ENCODE measurements at regions not wholly inside any gene's neighbourhood (a gene's known extent, or its start where the extent isn't known, plus 50 kb on each side); places are given as distances from the start of the nearest gene placed in this dataset.

GRCh38 chr17:45686250-45686649 is 97.9 kb upstream of the CRHR1 start:
- no peak overlapping the region for H4K8ac ChIP-seq (ENCODE audit: low read depth, low read length)
- DNase-seq (ENCODE audit: low spot score): no peak
- no CpG with 5 or more reads among the region's 4 CpGs for WGBS, 2 donors (ENCODE audit: extremely low coverage in 2 of 2, insufficient read length in 2 of 2, insufficient replicate concordance in 1 of 2)
- H3K9me3 ChIP-seq (replicated peaks in 1 of 2; ENCODE audit: control insufficient read depth in 2 of 2, insufficient read depth in 1 of 2, low read depth in 1 of 2, low read length in 2 of 2): no peaks in the 10 kb centered on the region
- no peak overlapping the region for H3K14ac ChIP-seq (ENCODE audit: low read length)
- H3K4me1 ChIP-seq (ENCODE audit: control insufficient read depth in 2 of 2, insufficient read depth in 1 of 2, low read depth in 1 of 2, low read length in 2 of 2): peaks cover 0 to 9% of the 10 kb centered on the region in 2 donors
- H3K79me1 ChIP-seq (ENCODE audit: low read depth, low read length): no peaks in the 10 kb centered on the region
- no peak overlapping the region for H2BK15ac ChIP-seq (ENCODE audit: low read length)
- no peak overlapping the region for H3K18ac ChIP-seq (ENCODE audit: low read length)
- H2AFZ ChIP-seq (ENCODE audit: low read length): no peak overlapping the region
- no peak overlapping the region for H2AK5ac ChIP-seq (ENCODE audit: low read depth, low read length)
- no peak overlapping the region for H2BK120ac ChIP-seq (ENCODE audit: low read depth, low read length)
- no peak overlapping the region for H3K4me3 ChIP-seq (ENCODE audit: low read length in 2 of 2)
- H3K36me3 ChIP-seq (replicated peaks in 1 of 2; ENCODE audit: control insufficient read depth in 2 of 2, insufficient read depth in 2 of 2, low read length in 2 of 2): no peaks in the 10 kb centered on the region
- no peak overlapping the region for H3K27ac ChIP-seq (replicated peaks; ENCODE audit: low read length)
- no peak overlapping the region for H4K91ac ChIP-seq (ENCODE audit: low read depth, low read length, poor library complexity)
- H3K4ac ChIP-seq (ENCODE audit: low read length): no peak overlapping the region
- no peak overlapping the region for H3K9ac ChIP-seq (ENCODE audit: low read depth, low read length, poor library complexity)
- no peak overlapping the region for H2BK12ac ChIP-seq (ENCODE audit: low read length)
- no peak overlapping the region for H3K4me2 ChIP-seq (ENCODE audit: insufficient read depth, low read length, poor library complexity, severe bottlenecking)
- peaks cover 0 to 28% (median 0%) of the 10 kb centered on the region in 3 experiments for H3K27me3 ChIP-seq (ENCODE audit: control insufficient read depth in 3 of 3, insufficient read depth in 3 of 3, low read depth in 1 of 3, low read length in 3 of 3)
- H3K23ac ChIP-seq (ENCODE audit: low read depth, low read length, poor library complexity): no peak overlapping the region
- H2BK5ac ChIP-seq (ENCODE audit: low read length): no peak overlapping the region

GRCh38 chr17:45687594-45687993 is 96.5 kb upstream of the CRHR1 start:
- Histone ChIP-seq H4K8ac (ENCODE audit: low read depth, low read length) (no peak overlapping the region), H3K4me3 (ENCODE audit: low read length in 2 of 2) (no peak overlapping the region), H2AK5ac (ENCODE audit: low read depth, low read length) (no peak overlapping the region), H3K23ac (ENCODE audit: low read depth, low read length, poor library complexity) (no peak overlapping the region), H3K4me2 (ENCODE audit: insufficient read depth, low read length, poor library complexity, severe bottlenecking) (no peak overlapping the region), H2BK5ac (ENCODE audit: low read length) (no peak overlapping the region), H2AFZ (ENCODE audit: low read length) (no peak overlapping the region), H3K79me1 (ENCODE audit: low read depth, low read length) (no peaks in the 10 kb centered on the region), H3K36me3 (replicated peaks in 1 of 2; ENCODE audit: control insufficient read depth in 2 of 2, insufficient read depth in 2 of 2, low read length in 2 of 2) (no peaks in the 10 kb centered on the region), H3K18ac (ENCODE audit: low read length) (no peak overlapping the region), H3K27ac (replicated peaks; ENCODE audit: low read length) (no peak overlapping the region), H2BK15ac (ENCODE audit: low read length) (no peak overlapping the region), H4K91ac (ENCODE audit: low read depth, low read length, poor library complexity) (no peak overlapping the region), H3K27me3 (ENCODE audit: control insufficient read depth in 3 of 3, insufficient read depth in 3 of 3, low read depth in 1 of 3, low read length in 3 of 3) (peaks cover 0 to 34% (median 0%) of the 10 kb centered on the region in 3 experiments), H3K14ac (ENCODE audit: low read length) (no peak overlapping the region), H3K4ac (ENCODE audit: low read length) (no peak overlapping the region), H2BK120ac (ENCODE audit: low read depth, low read length) (no peak overlapping the region), H3K9ac (ENCODE audit: low read depth, low read length, poor library complexity) (no peak overlapping the region), H3K9me3 (replicated peaks in 1 of 2; ENCODE audit: control insufficient read depth in 2 of 2, insufficient read depth in 1 of 2, low read depth in 1 of 2, low read length in 2 of 2) (no peaks in the 10 kb centered on the region), H3K4me1 (ENCODE audit: control insufficient read depth in 2 of 2, insufficient read depth in 1 of 2, low read depth in 1 of 2, low read length in 2 of 2) (peaks cover 0 to 7% of the 10 kb centered on the region in 2 donors), H2BK12ac (ENCODE audit: low read length) (no peak overlapping the region)
- WGBS, 2 donors (ENCODE audit: extremely low coverage in 2 of 2, insufficient read length in 2 of 2, insufficient replicate concordance in 1 of 2): no CpG with 5 or more reads among the region's 2 CpGs
- no peak for DNase-seq (ENCODE audit: low spot score)

- Histone ChIP-seq H3K4me3 (ENCODE audit: low read length in 2 of 2) (no peak overlapping the region), H2AFZ (ENCODE audit: low read length) (no peak overlapping the region), H3K4me2 (ENCODE audit: insufficient read depth, low read length, poor library complexity, severe bottlenecking) (no peak overlapping the region), H2BK5ac (ENCODE audit: low read length) (no peak overlapping the region), H2BK120ac (ENCODE audit: low read depth, low read length) (no peak overlapping the region), H3K79me1 (ENCODE audit: low read depth, low read length) (no peaks in the 10 kb centered on the region), H3K4ac (ENCODE audit: low read length) (no peak overlapping the region), H3K9me3 (replicated peaks in 1 of 2; ENCODE audit: control insufficient read depth in 2 of 2, insufficient read depth in 1 of 2, low read depth in 1 of 2, low read length in 2 of 2) (no peaks in the 10 kb centered on the region), H3K4me1 (ENCODE audit: control insufficient read depth in 2 of 2, insufficient read depth in 1 of 2, low read depth in 1 of 2, low read length in 2 of 2) (peaks cover 0 to 7% of the 10 kb centered on the region in 2 donors), H3K18ac (ENCODE audit: low read length) (no peak overlapping the region), H3K27ac (replicated peaks; ENCODE audit: low read length) (no peak overlapping the region), H3K27me3 (ENCODE audit: control insufficient read depth in 3 of 3, insufficient read depth in 3 of 3, low read depth in 1 of 3, low read length in 3 of 3) (peaks cover 0 to 34% (median 0%) of the 10 kb centered on the region in 3 experiments), H2BK12ac (ENCODE audit: low read length) (no peak overlapping the region), H4K91ac (ENCODE audit: low read depth, low read length, poor library complexity) (peak overlapping the region; percentile 38), H2AK5ac (ENCODE audit: low read depth, low read length) (no peak overlapping the region), H4K8ac (ENCODE audit: low read depth, low read length) (no peak overlapping the region), H3K9ac (ENCODE audit: low read depth, low read length, poor library complexity) (no peak overlapping the region), H3K14ac (ENCODE audit: low read length) (no peak overlapping the region), H2BK15ac (ENCODE audit: low read length) (no peak overlapping the region), H3K36me3 (replicated peaks in 1 of 2; ENCODE audit: control insufficient read depth in 2 of 2, insufficient read depth in 2 of 2, low read length in 2 of 2) (no peaks in the 10 kb centered on the region), H3K23ac (ENCODE audit: low read depth, low read length, poor library complexity) (no peak overlapping the region)
- no peak for DNase-seq (ENCODE audit: low spot score)
- no CpG with 5 or more reads among the region's 10 CpGs for WGBS, 2 donors (ENCODE audit: extremely low coverage in 2 of 2, insufficient read length in 2 of 2, insufficient replicate concordance in 1 of 2)
Measured at GRCh38 chr17:45688353-45688752, 95.8 kb upstream of the CRHR1 start.

GRCh38 chr17:45688820-45689219 is 95.3 kb upstream of the CRHR1 start:
- no peaks in the 10 kb centered on the region for H3K36me3 ChIP-seq (replicated peaks in 1 of 2; ENCODE audit: control insufficient read depth in 2 of 2, insufficient read depth in 2 of 2, low read length in 2 of 2)
- no peak overlapping the region for H3K4me3 ChIP-seq (ENCODE audit: low read length in 2 of 2)
- no peak overlapping the region for H2BK5ac ChIP-seq (ENCODE audit: low read length)
- H3K27ac ChIP-seq (replicated peaks; ENCODE audit: low read length): no peak overlapping the region
- no peaks in the 10 kb centered on the region for H3K79me1 ChIP-seq (ENCODE audit: low read depth, low read length)
- H3K18ac ChIP-seq (ENCODE audit: low read length): no peak overlapping the region
- H3K23ac ChIP-seq (ENCODE audit: low read depth, low read length, poor library complexity): no peak overlapping the region
- no peak overlapping the region for H2AK5ac ChIP-seq (ENCODE audit: low read depth, low read length)
- no CpG with 5 or more reads among the region's 7 CpGs for WGBS, 2 donors (ENCODE audit: extremely low coverage in 2 of 2, insufficient read length in 2 of 2, insufficient replicate concordance in 1 of 2)
- no peak overlapping the region for H2BK120ac ChIP-seq (ENCODE audit: low read depth, low read length)
- H3K27me3 ChIP-seq (ENCODE audit: control insufficient read depth in 3 of 3, insufficient read depth in 3 of 3, low read depth in 1 of 3, low read length in 3 of 3): peaks cover 0 to 34% (median 0%) of the 10 kb centered on the region in 3 experiments
- no peak overlapping the region for H2BK12ac ChIP-seq (ENCODE audit: low read length)
- no peak overlapping the region for H3K14ac ChIP-seq (ENCODE audit: low read length)
- no peak overlapping the region for H4K91ac ChIP-seq (ENCODE audit: low read depth, low read length, poor library complexity)
- no peak overlapping the region for H3K9ac ChIP-seq (ENCODE audit: low read depth, low read length, poor library complexity)
- H4K8ac ChIP-seq (ENCODE audit: low read depth, low read length): no peak overlapping the region
- H3K4me2 ChIP-seq (ENCODE audit: insufficient read depth, low read length, poor library complexity, severe bottlenecking): no peak overlapping the region
- H3K4ac ChIP-seq (ENCODE audit: low read length): no peak overlapping the region
- H3K9me3 ChIP-seq (replicated peaks in 1 of 2; ENCODE audit: control insufficient read depth in 2 of 2, insufficient read depth in 1 of 2, low read depth in 1 of 2, low read length in 2 of 2): no peaks in the 10 kb centered on the region
- no peak for DNase-seq (ENCODE audit: low spot score)
- no peak overlapping the region for H2BK15ac ChIP-seq (ENCODE audit: low read length)
- H3K4me1 ChIP-seq (ENCODE audit: control insufficient read depth in 2 of 2, insufficient read depth in 1 of 2, low read depth in 1 of 2, low read length in 2 of 2): peaks cover 0 to 7% of the 10 kb centered on the region in 2 donors
- H2AFZ ChIP-seq (ENCODE audit: low read length): no peak overlapping the region
